ENCODE measurements at regions not wholly inside any gene's neighbourhood (a gene's known extent, or its start where the extent isn't known, plus 50 kb on each side); places are given as distances from the start of the nearest gene placed in this dataset.
"Not testable (repeated sequence)": the region's sequence is repeated elsewhere in the genome, so short reads cannot be mapped to it uniquely, and the experiment has no call there.

DNA sequence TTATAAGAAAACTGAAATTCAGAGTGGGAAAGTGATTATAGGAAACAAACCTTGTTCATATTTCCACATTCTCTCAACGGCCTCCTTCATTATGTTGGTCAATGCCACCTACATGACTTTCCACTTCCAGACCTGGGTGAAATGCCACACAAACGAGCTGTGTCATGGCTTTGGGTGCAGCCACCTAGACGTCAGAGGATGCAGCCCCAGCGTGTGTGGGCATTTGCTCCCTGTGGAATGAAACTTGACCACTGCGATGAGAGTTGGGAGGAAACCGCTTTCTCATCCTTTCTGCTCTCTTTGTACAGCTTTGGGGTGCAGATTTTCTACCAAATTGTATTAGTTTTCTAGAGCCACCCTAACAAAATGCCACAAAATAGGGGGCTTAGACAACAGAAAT is 291.0 kb downstream of the CYRIA start:
- no peak overlapping the region for H3K4me3 ChIP-seq (ENCODE audit: low read depth, low read length)

DNA sequence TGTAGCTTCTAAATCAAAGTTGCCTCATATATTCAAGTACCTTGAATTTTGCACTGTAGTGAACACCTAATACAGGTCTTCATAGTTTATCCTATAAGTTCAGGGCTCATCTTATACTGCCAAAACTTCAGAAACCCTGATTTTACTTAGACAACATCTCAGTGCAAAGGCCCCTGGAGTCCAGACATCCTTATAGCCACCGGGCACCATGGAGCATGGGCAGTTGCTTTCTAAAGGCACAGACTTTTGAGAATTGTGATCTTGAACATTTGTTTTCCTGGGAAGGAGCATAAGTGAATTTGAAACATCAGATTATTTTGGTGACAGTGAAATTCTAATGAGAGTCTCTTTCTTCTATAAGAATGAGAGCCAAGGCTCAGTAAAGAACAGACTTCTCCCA is 292.3 kb downstream of the CYRIA start:
- no peak overlapping the region for H3K4me3 ChIP-seq (ENCODE audit: low read depth, low read length)

DNA sequence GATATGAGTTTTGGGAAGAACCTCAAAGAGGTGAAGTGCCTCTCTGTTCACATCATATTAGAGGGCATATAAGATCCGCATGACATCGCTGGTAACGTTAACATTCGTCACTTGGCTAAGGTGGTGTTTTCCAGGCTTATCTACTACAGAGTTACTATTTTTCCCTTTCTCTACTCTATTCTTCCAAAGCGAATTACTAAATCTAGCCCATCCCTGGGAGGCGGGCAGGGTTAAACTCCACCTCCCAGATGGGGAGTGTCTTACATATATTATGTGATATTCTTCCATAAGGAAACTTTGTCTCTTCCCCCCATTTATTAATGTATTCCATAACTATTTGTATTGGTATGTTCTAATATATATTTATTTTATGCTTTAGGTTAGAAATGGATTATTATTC is 293.9 kb downstream of the CYRIA start:
- H3K4me3 ChIP-seq (ENCODE audit: low read depth, low read length), result no peak overlapping the region

DNA sequence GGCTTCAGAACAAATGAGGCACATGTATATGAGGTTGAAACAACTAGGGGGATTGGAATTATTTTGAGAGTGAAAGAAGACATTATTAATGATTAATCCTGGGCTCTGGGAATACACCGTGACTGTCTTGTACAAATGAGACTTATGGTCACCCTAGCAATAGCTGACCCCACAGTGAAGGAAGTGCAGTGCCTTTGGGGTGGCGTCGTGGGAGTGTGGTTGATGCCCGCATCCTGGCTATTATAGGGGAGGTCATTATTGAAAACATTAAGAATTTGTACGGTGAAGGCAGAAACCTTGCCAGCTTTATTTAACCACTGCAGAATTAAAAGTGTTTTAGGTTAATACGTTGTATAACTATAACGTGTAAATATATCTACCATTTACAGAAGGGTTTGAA is 296.7 kb downstream of the CYRIA start:
- no peak overlapping the region for H3K4me3 ChIP-seq (ENCODE audit: low read depth, low read length)

DNA sequence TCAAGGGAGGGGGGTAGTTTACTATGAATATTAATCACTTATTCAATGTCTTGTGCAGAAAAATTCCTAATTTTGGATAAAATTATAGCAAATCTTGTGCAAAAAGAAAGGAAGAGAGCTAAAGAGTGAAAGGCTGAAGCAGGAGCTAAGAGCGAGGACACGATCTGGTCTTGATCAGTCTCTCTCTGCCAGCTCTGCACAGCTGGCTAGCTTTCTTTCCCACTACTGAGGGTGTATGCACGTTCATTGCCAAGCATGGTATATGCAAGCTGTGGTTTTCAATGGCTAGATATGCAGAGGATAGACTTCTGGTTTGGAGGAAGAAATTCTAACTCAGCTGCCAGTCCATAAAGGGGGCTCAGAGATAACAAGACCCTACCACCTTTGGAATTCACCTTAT is 297.3 kb downstream of the CYRIA start:
- H3K4me3 ChIP-seq (ENCODE audit: low read depth, low read length), result no peak overlapping the region

- H3K4me3 ChIP-seq (ENCODE audit: low read depth, low read length), result no peak overlapping the region
Observed at GRCh38 chr2:16365366-16365765, 300.3 kb downstream of the CYRIA start.

DNA sequence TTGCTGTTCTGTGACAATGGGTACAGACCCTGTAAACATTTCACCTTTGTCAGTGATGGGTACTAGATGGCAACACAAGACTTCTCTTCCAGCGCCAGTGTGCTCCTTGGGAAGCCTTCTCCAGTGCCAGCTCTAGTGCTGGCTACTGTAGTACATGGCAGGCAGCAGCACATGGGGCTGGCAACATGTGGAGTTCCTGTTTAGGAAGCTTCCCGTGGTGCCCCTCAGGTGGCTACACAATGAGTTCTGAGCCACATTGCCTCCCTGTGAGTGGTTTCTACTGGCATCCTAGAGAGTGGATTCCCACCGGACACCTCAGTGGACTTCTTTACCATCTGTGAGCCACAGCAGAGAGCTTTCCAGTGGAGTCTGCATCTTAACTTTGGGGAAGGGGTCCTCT is 302.1 kb downstream of the CYRIA start:
- H3K4me3 ChIP-seq (ENCODE audit: low read depth, low read length), result no peak overlapping the region

DNA sequence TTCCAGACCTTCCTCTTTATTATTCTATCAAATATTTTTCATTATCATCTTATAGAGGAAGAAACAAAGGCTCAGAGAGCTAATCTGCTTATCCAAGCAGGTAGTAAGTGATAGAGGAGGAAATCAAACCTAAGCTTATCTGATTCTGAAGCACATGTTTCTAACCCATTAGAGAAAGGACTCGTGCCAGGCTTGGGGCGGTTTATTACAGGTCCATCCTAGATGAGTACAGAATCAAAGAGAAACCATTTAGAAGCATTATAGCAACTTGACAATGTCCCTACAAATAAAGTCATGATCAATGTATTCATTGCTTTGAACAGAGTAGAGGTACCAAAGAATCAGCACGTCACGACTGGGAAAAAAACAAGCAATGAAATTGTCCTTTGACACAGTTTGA is 303.0 kb downstream of the CYRIA start:
- H3K4me3 ChIP-seq (ENCODE audit: low read depth, low read length), result no peak overlapping the region

GRCh38 chr2:16361261-16361995 is 304.2 kb downstream of the CYRIA start:
- H3K4me3 ChIP-seq (ENCODE audit: low read depth, low read length), result no peak overlapping the region

- H3K4me3 ChIP-seq (ENCODE audit: low read depth, low read length), result no peak overlapping the region
Observed at GRCh38 chr2:16359961-16360360, 305.7 kb downstream of the CYRIA start.

- no peak overlapping the region for H3K4me3 ChIP-seq (ENCODE audit: low read depth, low read length)
Observed at GRCh38 chr2:16357188-16357587, 308.4 kb downstream of the CYRIA start.

GRCh38 chr2:16351541-16351940 is 314.1 kb downstream of the CYRIA start:
- H3K4me3 ChIP-seq (ENCODE audit: low read depth, low read length), result no peak overlapping the region

DNA sequence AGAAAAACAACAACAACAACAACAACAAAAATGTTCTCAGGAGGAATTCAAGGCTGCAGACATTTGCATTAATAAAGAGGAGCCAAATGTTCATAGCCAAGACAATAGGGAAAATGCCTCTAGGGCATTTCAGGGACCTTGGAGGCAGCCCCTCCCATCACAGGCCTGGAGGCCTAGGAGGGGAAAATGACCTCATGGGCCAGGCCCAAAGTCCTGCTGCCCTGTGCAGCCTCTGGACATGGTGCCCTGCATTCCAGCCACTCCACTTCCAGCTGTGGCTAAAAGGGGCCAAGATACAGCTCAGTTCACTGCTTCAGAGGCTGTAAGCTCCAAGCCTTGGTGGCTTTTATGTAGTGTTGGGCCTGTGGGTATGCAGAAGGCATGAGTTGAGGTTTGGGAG is 314.5 kb downstream of the CYRIA start:
- H3K4me3 ChIP-seq (ENCODE audit: low read depth, low read length), result no peak overlapping the region

- no peak overlapping the region for H3K4me3 ChIP-seq (ENCODE audit: low read depth, low read length)
Observed at GRCh38 chr2:16350211-16350610, 315.4 kb downstream of the CYRIA start.

GRCh38 chr2:16349811-16350210 is 315.8 kb downstream of the CYRIA start:
- no peak overlapping the region for H3K4me3 ChIP-seq (ENCODE audit: low read depth, low read length)

GRCh38 chr2:16348821-16349515 is 316.7 kb downstream of the CYRIA start:
- no peak overlapping the region for H3K4me3 ChIP-seq (ENCODE audit: low read depth, low read length)

DNA sequence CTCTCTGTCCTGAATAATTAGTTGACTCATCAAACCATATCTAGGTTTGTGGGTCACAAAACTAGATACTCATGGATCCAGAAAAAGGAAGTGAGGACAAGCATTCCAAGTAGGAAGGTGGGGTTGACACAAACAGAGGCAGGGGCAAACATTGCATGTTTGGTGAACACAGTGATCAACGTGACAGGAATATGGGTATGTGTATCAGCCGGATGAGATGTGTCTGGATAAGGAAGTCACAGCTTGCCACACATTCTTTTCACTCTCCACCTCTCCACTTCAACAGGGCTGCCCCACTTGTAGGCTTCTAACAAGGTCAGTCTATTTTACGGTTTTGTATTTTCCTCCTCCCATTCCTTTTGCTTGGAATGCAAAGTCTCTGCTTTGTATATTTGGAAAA is 319.0 kb downstream of the CYRIA start:
- no peak overlapping the region for H3K4me3 ChIP-seq (ENCODE audit: low read depth, low read length)

GRCh38 chr2:16345231-16345630 is 320.4 kb downstream of the CYRIA start:
- H3K4me3 ChIP-seq (ENCODE audit: low read depth, low read length), result not testable (repeated sequence)

DNA sequence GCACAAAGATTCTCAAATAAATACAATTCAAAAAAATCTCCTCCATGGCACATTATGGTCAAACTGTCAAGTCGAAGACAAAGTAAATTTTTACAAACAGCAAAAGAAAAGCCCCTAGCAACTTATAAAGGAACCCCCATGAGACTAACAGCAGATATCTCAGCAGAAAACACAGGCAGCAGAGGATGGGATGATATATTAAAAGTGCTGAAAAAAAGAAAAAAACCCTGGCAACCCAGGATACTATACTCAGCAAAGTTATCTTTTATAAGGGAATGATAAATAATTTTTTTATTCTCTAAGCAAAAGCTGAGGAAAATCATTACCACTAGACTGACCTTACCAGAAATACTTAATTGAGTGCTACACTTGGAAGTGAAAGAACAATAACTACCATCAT is 326.4 kb downstream of the CYRIA start:
- H3K4me3 ChIP-seq (ENCODE audit: low read depth, low read length), result no peak overlapping the region

DNA sequence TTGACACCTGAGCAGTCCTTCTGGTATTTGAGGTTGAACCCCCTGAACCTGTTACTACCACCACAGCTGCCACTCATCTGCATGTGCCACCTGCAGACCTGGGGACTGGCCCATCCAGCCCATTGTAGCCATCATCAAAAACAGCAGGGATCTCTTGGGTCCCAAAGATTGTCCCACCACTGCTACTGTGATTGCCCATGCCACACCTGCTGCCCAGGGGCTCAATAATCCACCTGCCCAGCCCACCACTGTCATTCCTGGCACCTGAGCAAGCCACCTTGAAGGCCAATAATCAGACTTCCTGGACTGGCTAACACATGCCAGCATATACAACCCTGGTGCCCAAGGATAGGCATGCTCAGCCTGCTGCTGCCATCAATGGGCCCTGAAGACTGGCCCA is 327.6 kb downstream of the CYRIA start:
- H3K4me3 ChIP-seq (ENCODE audit: low read depth, low read length), result no peak overlapping the region

DNA sequence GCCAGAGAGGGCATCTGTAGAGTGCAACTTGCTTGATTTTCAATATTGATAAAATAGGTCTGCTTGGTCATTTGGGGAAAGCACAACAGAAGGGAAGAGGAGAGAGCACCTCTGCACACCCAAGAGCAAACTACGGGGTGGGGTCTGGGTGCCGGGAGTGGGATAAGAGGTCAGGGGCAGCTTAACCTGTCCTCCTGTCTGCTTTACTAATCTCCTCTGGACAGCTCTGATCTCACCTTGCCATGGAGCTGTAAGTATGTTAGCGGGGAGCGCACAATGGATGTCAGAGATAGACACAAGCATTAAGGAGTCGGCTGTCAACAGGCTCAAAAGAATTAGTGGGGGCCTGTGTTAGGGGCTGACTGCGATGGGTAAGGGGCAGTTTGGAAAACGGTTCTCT is 328.7 kb downstream of the CYRIA start:
- no peak overlapping the region for H3K4me3 ChIP-seq (ENCODE audit: low read depth, low read length)

DNA sequence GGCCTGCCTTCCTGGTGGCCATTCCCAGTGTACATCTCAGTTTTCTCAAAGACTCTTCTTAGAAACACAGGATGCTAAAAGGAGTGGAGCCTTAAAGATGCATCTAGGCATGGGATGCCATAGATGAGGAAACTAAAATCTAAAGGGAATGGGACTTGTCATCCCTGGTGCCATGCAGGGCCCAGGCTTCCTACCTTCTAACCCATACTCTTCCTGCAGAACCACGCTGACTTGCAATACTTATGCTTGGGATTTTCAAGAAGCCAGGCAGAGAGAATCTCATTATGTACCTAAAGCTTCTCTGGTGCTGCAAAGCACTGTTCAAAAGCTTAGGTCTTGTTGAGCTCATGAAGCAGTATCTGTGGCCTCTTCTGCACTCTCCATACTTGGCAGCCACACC is 329.1 kb downstream of the CYRIA start:
- H3K4me3 ChIP-seq (ENCODE audit: low read depth, low read length), result no peak overlapping the region

- no peak overlapping the region for H3K4me3 ChIP-seq (ENCODE audit: low read depth, low read length)
Observed at GRCh38 chr2:16335947-16336346, 329.7 kb downstream of the CYRIA start.

All from iPS-11a (cell line).